A673 (cell line): ENCODE measurements at regions not wholly inside any gene's neighbourhood (a gene's known extent, or its start where the extent isn't known, plus 50 kb on each side); places are given as distances from the start of the nearest gene placed in this dataset.

Source experiments
- BruUV-seq: library from RNA; stranded (reverse); fragments of 400-500 nt; replicated peaks from 2 replicates; lab custom pipeline; 2021; lab: Mats Ljungman, UMichigan
- CTCF ChIA-PET: fragments of 300-600 bp; sonication (Branson Sonifier 250); formaldehyde crosslinking; loops from one replicate; lab custom pipeline; 2022; ENCODE audit warnings: antibody characterized with exemption; lab: Charles Lee
- POLR2A ChIA-PET: fragments of 300-600 bp; sonication (Branson Sonifier 250); formaldehyde crosslinking; loops from one replicate; lab custom pipeline; 2022; ENCODE audit warnings: antibody characterized with exemption; ENCODE audit not compliant: low non-redundant PET; lab: Charles Lee
- DNase-seq: peaks from one replicate; pipeline ENCODE4 v3.0.0-alpha.2; 2015; ENCODE audit warnings: low spot score
- H3K27ac ChIP-seq: fragments of 200-600 bp; sonication (generic); 2 replicates; pipeline ENCODE4 v1.5.1; 2016; ENCODE audit warnings: mixed run types, low read depth, mild to moderate bottlenecking, mixed read lengths, antibody characterized with exemption, low read length; ENCODE audit not compliant: poor library complexity, severe bottlenecking
- H3K27me3 ChIP-seq: fragments of 200-600 bp; sonication (generic); replicated peaks from 2 replicates; pipeline ENCODE4 v1.6.1; 2017; ENCODE audit warnings: mixed run types, low read depth, mild to moderate bottlenecking, mixed read lengths, antibody characterized with exemption, low read length; ENCODE audit not compliant: insufficient read depth, poor library complexity
- H3K36me3 ChIP-seq: fragments of 200-600 bp; sonication (generic); 2 replicates; pipeline ENCODE4 v1.6.1; 2016; ENCODE audit warnings: mixed run types, mild to moderate bottlenecking, mixed read lengths, antibody characterized with exemption, low read length; ENCODE audit not compliant: insufficient read depth, poor library complexity, severe bottlenecking
- H3K4me1 ChIP-seq: fragments of 200-600 bp; sonication (generic); 2 replicates; pipeline ENCODE4 v1.6.1; 2017; ENCODE audit warnings: mixed run types, mild to moderate bottlenecking, mixed read lengths, antibody characterized with exemption, low read length; ENCODE audit not compliant: insufficient read depth, poor library complexity, severe bottlenecking
- H3K4me3 ChIP-seq: fragments of 200-600 bp; sonication (generic); 2 replicates; pipeline ENCODE4 v1.5.1; 2016; ENCODE audit warnings: low read depth, mixed run types, mild to moderate bottlenecking, mixed read lengths, low read length; ENCODE audit not compliant: poor library complexity, severe bottlenecking
- H3K9me3 ChIP-seq: fragments of 200-600 bp; sonication (generic); 2 replicates; pipeline ENCODE4 v1.6.1; 2016; ENCODE audit warnings: mixed run types, low read depth, mild to moderate bottlenecking, mixed read lengths, antibody characterized with exemption, low read length; ENCODE audit not compliant: poor library complexity, severe bottlenecking
- EZH2 ChIP-seq: fragments of 200-600 bp; sonication (generic); IDR thresholded peaks from 2 replicates; pipeline ENCODE4 v1.6.1; 2017; ENCODE audit warnings: borderline replicate concordance, low read depth, mild to moderate bottlenecking, mixed read lengths, antibody characterized with exemption, low read length; ENCODE audit not compliant: poor library complexity, severe bottlenecking
- intact Hi-C: fragments of 100-400 bp; cut with micrococcal nuclease; formaldehyde crosslinking; loops from one replicate; pipeline ENCODE4 v1.10.0; 2022; ENCODE audit not compliant: unreplicated experiment
- TF ChIP-seq, protein P1 (sequence below): fragments of 300-800, 200-600 bp; sonication (generic); conservative IDR thresholded peaks from 2 replicates; pipeline ENCODE4 v1.5.1; 2017; ENCODE audit warnings: low read depth, mild to moderate bottlenecking, antibody characterized with exemption, low read length, moderate library complexity, mixed read lengths

DNA sequence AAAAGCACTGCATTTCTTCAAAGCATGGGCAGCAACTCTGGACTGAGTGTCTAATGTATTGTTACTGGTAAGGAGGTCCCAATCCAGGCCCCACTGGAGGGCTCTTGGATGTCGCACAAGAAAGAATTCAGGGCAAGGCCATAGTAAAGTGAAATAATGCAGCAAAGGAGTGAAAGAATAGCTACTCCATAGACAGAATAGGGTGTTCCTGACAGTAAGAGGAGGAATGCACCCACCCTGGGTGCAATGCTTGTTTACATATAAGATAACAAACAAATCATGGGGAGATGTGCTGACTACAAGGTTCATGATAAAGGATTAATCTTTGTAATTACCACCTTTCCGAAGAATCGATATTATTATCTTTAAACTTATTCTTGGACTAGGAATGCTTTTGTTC is 58.8 kb upstream of the ABCC4 start:
- POLR2A ChIA-PET = no interaction called here
- DNase-seq = no peak
- Histone ChIP-seq H3K4me1 (peaks cover 9% of the 10 kb centered on the region), H3K4me3 (no peak overlapping the region), H3K27ac (no peak overlapping the region), H3K9me3 (no peaks in the 10 kb centered on the region), H3K36me3 (no peaks in the 10 kb centered on the region), H3K27me3 (no peaks in the 10 kb centered on the region)
- intact Hi-C loops = no loop called here
- TF ChIP-seq, protein P1, sequence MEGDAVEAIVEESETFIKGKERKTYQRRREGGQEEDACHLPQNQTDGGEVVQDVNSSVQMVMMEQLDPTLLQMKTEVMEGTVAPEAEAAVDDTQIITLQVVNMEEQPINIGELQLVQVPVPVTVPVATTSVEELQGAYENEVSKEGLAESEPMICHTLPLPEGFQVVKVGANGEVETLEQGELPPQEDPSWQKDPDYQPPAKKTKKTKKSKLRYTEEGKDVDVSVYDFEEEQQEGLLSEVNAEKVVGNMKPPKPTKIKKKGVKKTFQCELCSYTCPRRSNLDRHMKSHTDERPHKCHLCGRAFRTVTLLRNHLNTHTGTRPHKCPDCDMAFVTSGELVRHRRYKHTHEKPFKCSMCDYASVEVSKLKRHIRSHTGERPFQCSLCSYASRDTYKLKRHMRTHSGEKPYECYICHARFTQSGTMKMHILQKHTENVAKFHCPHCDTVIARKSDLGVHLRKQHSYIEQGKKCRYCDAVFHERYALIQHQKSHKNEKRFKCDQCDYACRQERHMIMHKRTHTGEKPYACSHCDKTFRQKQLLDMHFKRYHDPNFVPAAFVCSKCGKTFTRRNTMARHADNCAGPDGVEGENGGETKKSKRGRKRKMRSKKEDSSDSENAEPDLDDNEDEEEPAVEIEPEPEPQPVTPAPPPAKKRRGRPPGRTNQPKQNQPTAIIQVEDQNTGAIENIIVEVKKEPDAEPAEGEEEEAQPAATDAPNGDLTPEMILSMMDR = no peak
- no peak for TF ChIP-seq EZH2
- CTCF ChIA-PET = no interaction called here
- BruUV-seq = no TSS peak

DNA sequence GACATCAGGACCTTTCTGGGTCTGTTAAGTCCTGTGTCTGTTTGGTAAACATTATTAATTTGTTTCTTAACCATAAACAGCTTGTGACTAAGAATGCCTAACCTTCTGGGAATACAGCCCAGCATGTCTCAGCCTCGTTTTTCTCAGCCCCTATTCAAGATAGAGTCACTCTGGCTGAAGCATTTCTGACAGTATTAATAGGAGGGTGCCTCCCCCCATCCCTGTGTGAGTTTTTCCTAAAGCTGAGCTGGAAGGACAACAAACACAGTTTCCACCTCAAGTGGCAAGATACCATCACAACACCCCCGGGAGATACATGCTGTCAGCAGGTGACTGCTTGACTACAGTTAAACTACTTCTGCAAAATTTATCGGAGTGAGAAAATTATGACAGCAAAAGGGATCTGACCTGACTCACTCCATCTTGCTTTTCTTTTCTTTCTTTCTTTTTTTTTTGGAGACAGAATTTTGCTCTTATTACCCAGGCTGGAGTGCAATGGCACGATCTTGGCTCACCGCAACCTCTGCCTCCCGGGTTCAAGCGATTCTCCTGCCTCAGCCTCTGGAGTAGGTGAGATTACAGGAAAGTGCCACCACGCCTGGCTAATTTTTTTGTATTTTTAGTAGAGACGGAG is 59.3 kb upstream of the ABCC4 start:
- Histone ChIP-seq H3K27ac (no peak overlapping the region), H3K4me1 (peaks cover 4% of the 10 kb centered on the region), H3K27me3 (no peaks in the 10 kb centered on the region), H3K4me3 (no peak overlapping the region), H3K36me3 (no peaks in the 10 kb centered on the region), H3K9me3 (no peaks in the 10 kb centered on the region)
- intact Hi-C loops = no loop called here
- DNase-seq = no peak
- no peak for TF ChIP-seq EZH2
- TF ChIP-seq, protein P1 = no peak
- no TSS peak for BruUV-seq
- ChIA-PET CTCF (no interaction called here), POLR2A (no interaction called here)

DNA sequence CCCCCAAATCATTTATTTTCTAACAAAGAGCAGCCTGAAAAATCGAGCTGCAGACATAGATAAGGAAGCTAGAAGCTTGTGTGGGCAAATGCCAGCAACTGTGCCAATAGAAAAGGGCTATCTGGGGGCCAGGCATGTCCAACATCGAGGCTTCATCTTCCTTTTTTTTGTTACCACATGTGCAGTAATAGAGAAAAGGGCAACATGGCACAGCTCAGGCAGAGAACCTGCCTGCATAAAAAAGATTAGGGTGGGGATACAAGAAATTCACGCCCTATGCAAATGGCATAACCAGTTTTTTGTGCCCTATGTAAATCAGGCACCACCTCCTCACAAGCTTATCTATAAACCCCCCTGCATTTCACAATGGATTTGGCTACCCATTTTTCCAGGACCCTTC is 60.4 kb upstream of the ABCC4 start:
- BruUV-seq = no TSS peak
- TF ChIP-seq EZH2 = no peak
- TF ChIP-seq, protein P1 = no peak
- Histone ChIP-seq H3K9me3 (no peaks in the 10 kb centered on the region), H3K4me3 (no peak overlapping the region), H3K27ac (no peak overlapping the region), H3K4me1 (no peaks in the 10 kb centered on the region), H3K36me3 (no peaks in the 10 kb centered on the region), H3K27me3 (no peaks in the 10 kb centered on the region)
- POLR2A ChIA-PET = no interaction called here
- CTCF ChIA-PET = no interaction called here
- no peak for DNase-seq
- intact Hi-C loops = no loop called here
